ENCODE measurements at regions not wholly inside any gene's neighbourhood (a gene's known extent, or its start where the extent isn't known, plus 50 kb on each side); places are given as distances from the start of the nearest gene placed in this dataset.

DNA sequence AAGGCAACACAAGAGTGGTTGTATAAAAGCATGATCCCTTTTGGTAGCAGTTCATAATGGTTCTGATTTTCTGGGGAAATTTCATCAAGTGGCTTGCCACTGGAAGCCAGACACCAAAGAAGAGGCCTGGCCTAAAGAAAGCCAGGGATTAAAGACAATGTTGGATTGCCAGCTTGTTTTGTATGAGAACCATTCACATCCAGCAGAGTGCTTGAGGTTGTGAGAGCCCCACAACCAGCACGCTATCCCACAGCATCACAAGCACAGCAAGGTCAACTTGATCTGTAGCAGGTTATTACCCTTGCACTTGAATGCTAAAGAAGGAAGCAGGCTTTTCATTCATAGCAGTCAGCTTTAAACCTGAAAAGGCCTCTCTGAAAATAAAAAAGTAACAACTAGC lies 399.8 kb downstream of the PLPP3 start:
- TF ChIP-seq, protein P1, sequence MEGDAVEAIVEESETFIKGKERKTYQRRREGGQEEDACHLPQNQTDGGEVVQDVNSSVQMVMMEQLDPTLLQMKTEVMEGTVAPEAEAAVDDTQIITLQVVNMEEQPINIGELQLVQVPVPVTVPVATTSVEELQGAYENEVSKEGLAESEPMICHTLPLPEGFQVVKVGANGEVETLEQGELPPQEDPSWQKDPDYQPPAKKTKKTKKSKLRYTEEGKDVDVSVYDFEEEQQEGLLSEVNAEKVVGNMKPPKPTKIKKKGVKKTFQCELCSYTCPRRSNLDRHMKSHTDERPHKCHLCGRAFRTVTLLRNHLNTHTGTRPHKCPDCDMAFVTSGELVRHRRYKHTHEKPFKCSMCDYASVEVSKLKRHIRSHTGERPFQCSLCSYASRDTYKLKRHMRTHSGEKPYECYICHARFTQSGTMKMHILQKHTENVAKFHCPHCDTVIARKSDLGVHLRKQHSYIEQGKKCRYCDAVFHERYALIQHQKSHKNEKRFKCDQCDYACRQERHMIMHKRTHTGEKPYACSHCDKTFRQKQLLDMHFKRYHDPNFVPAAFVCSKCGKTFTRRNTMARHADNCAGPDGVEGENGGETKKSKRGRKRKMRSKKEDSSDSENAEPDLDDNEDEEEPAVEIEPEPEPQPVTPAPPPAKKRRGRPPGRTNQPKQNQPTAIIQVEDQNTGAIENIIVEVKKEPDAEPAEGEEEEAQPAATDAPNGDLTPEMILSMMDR (IDR thresholded peaks at IDR 0.05) = no peak
- TF ChIP-seq POLR2A (IDR thresholded peaks at IDR 0.05) = no peak

Measured in testis (tissue), 2 donors.